Fibroblast of villous mesenchyme (primary cell): ENCODE measurements at regions not wholly inside any gene's neighbourhood (a gene's known extent, or its start where the extent isn't known, plus 50 kb on each side); places are given as distances from the start of the nearest gene placed in this dataset.

Experiments used
- DNase-seq: peaks from one replicate; pipeline ENCODE4 v3.0.0-alpha.2; 2010; ENCODE audit warnings: low read depth
- H3K4me3 ChIP-seq: 2 replicates; pipeline ENCODE4 v1.5.1; 2011; ENCODE audit warnings: low read depth, mild to moderate bottlenecking, low read length
- TF ChIP-seq, protein P1 (sequence below): IDR thresholded peaks from 2 replicates; pipeline ENCODE4 v1.5.1; 2012; ENCODE audit warnings: low read depth, mild to moderate bottlenecking, low read length; ENCODE audit not compliant: insufficient read depth

DNA sequence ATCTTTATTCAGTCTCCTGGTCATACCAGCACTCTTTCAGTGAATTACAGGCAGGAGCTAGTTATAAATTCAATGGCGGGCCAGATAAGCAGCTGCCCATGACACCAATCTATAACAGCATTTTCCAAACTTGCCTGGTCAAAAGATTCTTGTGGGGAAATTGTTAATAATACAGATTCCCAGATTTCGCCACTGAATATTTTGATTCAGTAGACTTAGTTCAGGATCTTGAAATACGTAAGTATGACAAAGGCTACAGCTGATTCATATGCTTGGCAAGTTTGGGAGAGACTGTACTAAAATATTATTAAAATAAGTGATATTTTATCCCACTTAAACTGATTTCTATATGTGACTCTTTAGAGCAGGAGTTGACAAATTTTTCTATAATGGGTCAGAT, 119.3 kb downstream of the TMCO5A start:
- DNase-seq, result no peak
- H3K4me3 ChIP-seq, result no peak overlapping the region
- TF ChIP-seq, protein P1, sequence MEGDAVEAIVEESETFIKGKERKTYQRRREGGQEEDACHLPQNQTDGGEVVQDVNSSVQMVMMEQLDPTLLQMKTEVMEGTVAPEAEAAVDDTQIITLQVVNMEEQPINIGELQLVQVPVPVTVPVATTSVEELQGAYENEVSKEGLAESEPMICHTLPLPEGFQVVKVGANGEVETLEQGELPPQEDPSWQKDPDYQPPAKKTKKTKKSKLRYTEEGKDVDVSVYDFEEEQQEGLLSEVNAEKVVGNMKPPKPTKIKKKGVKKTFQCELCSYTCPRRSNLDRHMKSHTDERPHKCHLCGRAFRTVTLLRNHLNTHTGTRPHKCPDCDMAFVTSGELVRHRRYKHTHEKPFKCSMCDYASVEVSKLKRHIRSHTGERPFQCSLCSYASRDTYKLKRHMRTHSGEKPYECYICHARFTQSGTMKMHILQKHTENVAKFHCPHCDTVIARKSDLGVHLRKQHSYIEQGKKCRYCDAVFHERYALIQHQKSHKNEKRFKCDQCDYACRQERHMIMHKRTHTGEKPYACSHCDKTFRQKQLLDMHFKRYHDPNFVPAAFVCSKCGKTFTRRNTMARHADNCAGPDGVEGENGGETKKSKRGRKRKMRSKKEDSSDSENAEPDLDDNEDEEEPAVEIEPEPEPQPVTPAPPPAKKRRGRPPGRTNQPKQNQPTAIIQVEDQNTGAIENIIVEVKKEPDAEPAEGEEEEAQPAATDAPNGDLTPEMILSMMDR, result no peak

DNA sequence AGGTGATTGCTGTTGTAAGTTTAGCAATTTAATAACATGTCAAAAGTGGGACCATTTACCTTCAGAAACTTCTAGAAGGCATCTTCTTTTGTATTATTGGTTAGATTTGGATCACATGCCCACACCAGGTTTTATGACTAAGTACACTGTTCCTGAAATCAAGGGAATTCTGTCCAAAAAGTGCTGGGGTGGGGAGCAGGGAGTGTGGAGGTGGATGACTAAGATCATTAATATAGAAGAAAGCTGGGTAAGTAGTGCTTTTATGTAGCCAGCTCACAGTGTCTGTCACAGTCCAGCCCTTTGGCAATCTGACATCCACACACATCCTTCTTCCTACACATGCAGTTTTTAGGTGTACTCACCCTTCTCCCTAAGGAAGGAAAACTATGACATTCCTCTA, 120.0 kb downstream of the TMCO5A start:
- peak; percentile 17 for DNase-seq

DNA sequence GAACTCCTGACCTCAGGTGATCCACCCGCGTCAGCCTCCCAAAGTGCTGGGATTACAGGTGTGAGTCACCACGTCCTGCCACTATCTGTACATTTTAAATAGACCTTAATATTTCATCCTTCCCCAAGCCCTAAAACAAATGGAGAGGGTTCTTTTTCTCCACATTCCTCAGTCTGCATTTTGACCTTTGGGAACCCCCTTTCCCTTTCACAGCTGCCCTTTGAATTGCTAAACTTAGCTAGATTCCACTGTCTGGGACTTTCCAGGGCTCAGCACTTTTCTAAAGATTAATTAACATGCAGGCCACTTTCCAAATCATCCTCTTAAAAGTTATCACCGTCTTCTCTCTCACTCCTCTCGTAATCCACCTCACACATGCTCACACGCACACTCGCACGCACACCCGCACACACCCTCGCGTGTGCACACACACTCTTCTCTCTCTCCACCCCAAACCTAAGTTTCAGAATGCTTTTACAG, 124.2 kb downstream of the TMCO5A start:
- TF ChIP-seq, protein P1, result no peak
- peak; percentile 65 for DNase-seq
- no peak overlapping the region for H3K4me3 ChIP-seq

More for the DNA sequence above, 120.0 kb downstream of the TMCO5A start:
- TF ChIP-seq, protein P1, result no peak
- H3K4me3 ChIP-seq, result no peak overlapping the region

DNA sequence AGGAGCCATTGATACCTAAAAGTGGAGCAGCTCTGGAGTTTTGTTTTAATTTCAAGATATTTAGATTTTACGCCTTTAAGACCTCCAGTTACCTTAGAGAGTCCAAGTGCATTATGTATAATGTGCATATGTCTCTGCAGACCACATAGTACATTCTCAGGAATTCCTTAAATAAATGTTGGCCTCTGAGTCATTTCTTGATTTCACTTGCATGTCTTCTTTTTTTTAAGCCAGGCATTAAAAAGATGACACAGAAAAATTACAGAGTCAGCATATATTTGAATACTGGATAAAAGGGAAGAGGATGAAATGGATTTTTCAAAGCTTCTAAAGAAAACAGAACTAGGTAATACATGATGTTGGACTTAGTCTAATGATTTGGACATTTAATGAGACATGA, 125.2 kb downstream of the TMCO5A start:
- DNase-seq, result peak; percentile 73
- no peak overlapping the region for H3K4me3 ChIP-seq
- TF ChIP-seq, protein P1, result no peak

DNA sequence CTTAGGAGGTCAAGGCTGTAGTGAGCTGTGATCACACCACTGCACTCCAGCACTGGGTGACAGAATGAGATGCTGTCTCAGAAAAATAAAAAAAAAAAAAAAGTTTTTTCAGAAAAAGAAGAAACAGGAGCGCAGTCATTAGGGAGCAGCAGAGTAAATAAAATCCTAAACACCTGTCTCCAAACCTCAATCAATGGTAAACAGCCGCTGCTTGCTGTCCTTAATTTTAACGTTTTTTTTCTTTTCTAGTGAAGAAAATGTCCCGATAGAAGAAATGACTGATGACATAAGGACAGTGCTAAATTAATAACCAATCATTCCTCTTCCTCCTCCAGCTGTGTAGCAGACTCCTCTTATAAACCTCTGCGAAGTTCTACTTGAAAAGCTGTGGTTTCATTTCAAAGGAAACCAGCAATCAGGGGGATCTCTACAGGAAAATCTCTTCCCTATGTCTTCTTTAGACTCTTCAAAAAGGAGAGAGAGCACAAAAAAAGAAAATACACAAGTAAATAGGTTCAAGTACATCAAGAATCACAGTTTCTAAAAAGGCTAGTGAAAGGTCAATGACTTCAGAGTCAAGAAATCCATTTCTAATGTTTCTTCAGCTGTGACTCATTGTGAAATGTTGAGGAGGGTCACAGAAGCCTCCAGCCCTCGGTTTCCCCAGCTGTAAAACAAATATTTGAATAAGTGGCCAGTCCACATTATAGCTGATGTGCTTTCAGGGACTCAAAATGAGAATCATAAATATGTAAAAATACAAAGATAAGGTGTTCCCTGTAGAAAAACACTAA, 127.6 kb downstream of the TMCO5A start:
- DNase-seq, result peak; percentile 10
- TF ChIP-seq, protein P1, result no peak
- H3K4me3 ChIP-seq, result no peak overlapping the region

DNA sequence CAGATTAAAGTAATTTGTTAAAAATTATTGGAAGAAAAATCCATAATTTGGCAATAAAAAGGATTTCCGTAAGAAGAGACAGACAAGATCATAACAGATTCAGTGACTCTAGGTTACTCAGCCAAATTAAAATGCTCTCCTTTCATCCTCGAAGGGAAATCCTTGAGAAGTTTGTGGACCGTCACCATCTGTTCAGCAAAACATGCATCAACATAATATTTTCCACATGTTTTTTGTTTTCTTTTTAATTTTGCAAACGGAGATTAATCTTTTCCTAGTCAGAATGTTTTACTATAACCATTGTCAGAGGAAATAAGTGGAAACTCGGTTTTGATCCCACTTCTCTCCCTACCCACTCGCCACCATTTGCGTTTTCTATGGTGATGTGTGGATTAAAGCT, 128.3 kb downstream of the TMCO5A start:
- TF ChIP-seq, protein P1, result no peak
- peak; percentile 39 for DNase-seq
- H3K4me3 ChIP-seq, result no peak overlapping the region
